Liver (tissue), 8 donors: ENCODE measurements at regions not wholly inside any gene's neighbourhood (a gene's known extent, or its start where the extent isn't known, plus 50 kb on each side); places are given as distances from the start of the nearest gene placed in this dataset.

Experiments used
- DNase-seq: peaks from one replicate; pipeline ENCODE4 v3.0.0-alpha.2; 2017; ENCODE audit warnings: low spot score
- H3K27ac ChIP-seq, 2 donors: one replicate each; pipeline ENCODE4 v1.7.0; 2013; ENCODE audit warnings: inconsistent platforms in 2 of 2, low read length in 2 of 2, control low read depth in 1 of 2, low read depth in 1 of 2, mild to moderate bottlenecking in 1 of 2
- H3K27me3 ChIP-seq, 4 donors: one replicate each; pipeline versions ENCODE4 v1.6.1 to v1.7.0; 2013; ENCODE audit warnings: low read length in 3 of 4, inconsistent platforms in 1 of 4, mild to moderate bottlenecking in 1 of 4, moderate library complexity in 1 of 4; ENCODE audit not compliant: control insufficient read depth in 4 of 4, insufficient read depth in 4 of 4
- H3K36me3 ChIP-seq, 4 donors: one replicate each; pipeline versions ENCODE4 v1.6.1 to v1.7.0; 2013; ENCODE audit warnings: low read length in 3 of 4, mild to moderate bottlenecking in 3 of 4, low read depth in 1 of 4, moderate library complexity in 1 of 4; ENCODE audit not compliant: control insufficient read depth in 4 of 4, insufficient read depth in 3 of 4
- H3K4me1 ChIP-seq, 4 donors: one replicate each; pipeline versions ENCODE4 v1.6.1 to v1.7.0; 2013; ENCODE audit warnings: low read length in 3 of 4, mild to moderate bottlenecking in 3 of 4, moderate library complexity in 1 of 4; ENCODE audit not compliant: control insufficient read depth in 4 of 4, insufficient read depth in 4 of 4
- H3K4me3 ChIP-seq, 3 donors: one replicate each; pipeline versions ENCODE4 v1.6.1 to v1.7.0; 2013; ENCODE audit warnings: low read length in 3 of 3, control low read depth in 1 of 3, low read depth in 1 of 3, mild to moderate bottlenecking in 1 of 3
- H3K9ac ChIP-seq, 2 donors: one replicate each; pipeline ENCODE4 v1.7.0; 2013; ENCODE audit warnings: low read length in 2 of 2, mild to moderate bottlenecking in 2 of 2, moderate library complexity in 2 of 2, control low read depth in 1 of 2, low read depth in 1 of 2
- H3K9me3 ChIP-seq, 4 donors: one replicate each; pipeline versions ENCODE4 v1.6.1 to v1.7.0; 2013; ENCODE audit warnings: low read length in 3 of 4; ENCODE audit not compliant: control insufficient read depth in 4 of 4
- CTCF ChIP-seq: fragments of 150-350 bp; IDR thresholded peaks from 2 replicates; pipeline ENCODE4 v1.5.1; 2017; ENCODE audit warnings: improper control_type of control experiment, low read depth, low read length; ENCODE audit not compliant: missing input control
- FOXA1 ChIP-seq: IDR thresholded peaks from 2 replicates; pipeline ENCODE4 v1.6.1; 2016; ENCODE audit warnings: antibody characterized with exemption
- GABPA ChIP-seq, 2 donors: IDR thresholded peaks in 1 of 2; conservative IDR thresholded peaks in 1 of 2; 2 replicates each; pipeline ENCODE4 v1.6.1; 2016; ENCODE audit warnings: antibody characterized with exemption in 2 of 2, mild to moderate bottlenecking in 1 of 2, moderate library complexity in 1 of 2
- HNF4G ChIP-seq: IDR thresholded peaks from 2 replicates; pipeline ENCODE4 v1.6.1; 2016; ENCODE audit warnings: antibody characterized with exemption
- NR2F2 ChIP-seq: IDR thresholded peaks from 2 replicates; pipeline ENCODE4 v1.6.1; 2016; ENCODE audit warnings: antibody characterized with exemption
- REST ChIP-seq: IDR thresholded peaks from 2 replicates; pipeline ENCODE4 v1.6.1; 2016; ENCODE audit warnings: antibody characterized with exemption, mild to moderate bottlenecking
- RXRA ChIP-seq, 2 donors: IDR thresholded peaks; 2 replicates each; pipeline ENCODE4 v1.6.1; 2017 to 2018; ENCODE audit warnings: antibody characterized with exemption in 2 of 2, mild to moderate bottlenecking in 1 of 2
- SP1 ChIP-seq: IDR thresholded peaks from 2 replicates; pipeline ENCODE4 v1.6.1; 2018; ENCODE audit warnings: antibody characterized with exemption, mild to moderate bottlenecking
- TAF1 ChIP-seq: conservative IDR thresholded peaks from 2 replicates; pipeline ENCODE4 v1.6.1; 2016; ENCODE audit warnings: antibody characterized with exemption, mild to moderate bottlenecking
- YY1 ChIP-seq: IDR thresholded peaks from 2 replicates; pipeline ENCODE4 v1.6.1; 2016; ENCODE audit warnings: antibody characterized with exemption, mild to moderate bottlenecking
- ZBTB33 ChIP-seq: IDR thresholded peaks from 2 replicates; pipeline ENCODE4 v1.6.1; 2016; ENCODE audit warnings: antibody characterized with exemption
- WGBS: extraction: QIAGEN DNeasy Blood & Tissue Kit; methylation state at CpG from one replicate; pipeline ENCODE4 v1.1.7; 2013; 5-methylcytosine and 5-hydroxymethylcytosine counted together
- donor health status: healthy.
- donor health status: healthy.
- donor health status: healthy.
- donor health status: healthy.
- donor health status: healthy.

GRCh38 chr3:151600783-151601182 lies 132.9 kb upstream of the AADACL2 start:
- no peak overlapping the region for H3K27ac ChIP-seq
- TF ChIP-seq FOXA1, result no peak
- no peak for TF ChIP-seq RXRA (IDR thresholded peaks at IDR 0.05)
- TF ChIP-seq SP1, result no peak
- no peak for TF ChIP-seq CTCF
- no peak for TF ChIP-seq NR2F2
- TF ChIP-seq HNF4G, result no peak
- no peak for TF ChIP-seq YY1
- TF ChIP-seq REST, result no peak
- no peak for TF ChIP-seq TAF1
- TF ChIP-seq GABPA (IDR thresholded peaks at IDR 0.05 in 1 of 2, conservative IDR thresholded peaks at IDR 0.05 in 1 of 2), result no peak
- no peaks in the 10 kb centered on the region for H3K9me3 ChIP-seq
- DNase-seq, result no peak
- H3K4me1 ChIP-seq, result no peaks in the 10 kb centered on the region
- no peak overlapping the region for H3K4me3 ChIP-seq
- H3K9ac ChIP-seq, result no peak overlapping the region
- H3K36me3 ChIP-seq, result no peaks in the 10 kb centered on the region
- H3K27me3 ChIP-seq, result no peaks in the 10 kb centered on the region

- Histone ChIP-seq H3K4me1 (no peaks in the 10 kb centered on the region), H3K27me3 (no peaks in the 10 kb centered on the region), H3K36me3 (no peaks in the 10 kb centered on the region), H3K9ac (no peak overlapping the region), H3K9me3 (no peaks in the 10 kb centered on the region), H3K4me3 (no peak overlapping the region), H3K27ac (no peak overlapping the region)
- no peak for DNase-seq
- TF ChIP-seq RXRA (IDR thresholded peaks at IDR 0.05), result no peak
- TF ChIP-seq HNF4G, result no peak
- no peak for TF ChIP-seq REST
- no peak for TF ChIP-seq ZBTB33
- TF ChIP-seq SP1, result no peak
- TF ChIP-seq FOXA1, result no peak
- no peak for TF ChIP-seq TAF1
- 88% methylated on average over 7 of the region's 7 CpGs for WGBS
Measured at GRCh38 chr3:151599103-151599672, 134.5 kb upstream of the AADACL2 start.
